Liver (tissue), 8 donors: ENCODE measurements at regions not wholly inside any gene's neighbourhood (a gene's known extent, or its start where the extent isn't known, plus 50 kb on each side); places are given as distances from the start of the nearest gene placed in this dataset.

Source experiments
- DNase-seq: peaks from one replicate; pipeline ENCODE4 v3.0.0-alpha.2; 2017; ENCODE audit warnings: low spot score
- H3K27ac ChIP-seq, 2 donors: one replicate each; pipeline ENCODE4 v1.7.0; 2013; ENCODE audit warnings: inconsistent platforms in 2 of 2, low read length in 2 of 2, control low read depth in 1 of 2, low read depth in 1 of 2, mild to moderate bottlenecking in 1 of 2
- H3K27me3 ChIP-seq, 4 donors: one replicate each; pipeline versions ENCODE4 v1.6.1 to v1.7.0; 2013; ENCODE audit warnings: low read length in 3 of 4, inconsistent platforms in 1 of 4, mild to moderate bottlenecking in 1 of 4, moderate library complexity in 1 of 4; ENCODE audit not compliant: control insufficient read depth in 4 of 4, insufficient read depth in 4 of 4
- H3K36me3 ChIP-seq, 4 donors: one replicate each; pipeline versions ENCODE4 v1.6.1 to v1.7.0; 2013; ENCODE audit warnings: low read length in 3 of 4, mild to moderate bottlenecking in 3 of 4, low read depth in 1 of 4, moderate library complexity in 1 of 4; ENCODE audit not compliant: control insufficient read depth in 4 of 4, insufficient read depth in 3 of 4
- H3K4me1 ChIP-seq, 4 donors: one replicate each; pipeline versions ENCODE4 v1.6.1 to v1.7.0; 2013; ENCODE audit warnings: low read length in 3 of 4, mild to moderate bottlenecking in 3 of 4, moderate library complexity in 1 of 4; ENCODE audit not compliant: control insufficient read depth in 4 of 4, insufficient read depth in 4 of 4
- H3K4me3 ChIP-seq, 3 donors: one replicate each; pipeline versions ENCODE4 v1.6.1 to v1.7.0; 2013; ENCODE audit warnings: low read length in 3 of 3, control low read depth in 1 of 3, low read depth in 1 of 3, mild to moderate bottlenecking in 1 of 3
- H3K9ac ChIP-seq, 2 donors: one replicate each; pipeline ENCODE4 v1.7.0; 2013; ENCODE audit warnings: low read length in 2 of 2, mild to moderate bottlenecking in 2 of 2, moderate library complexity in 2 of 2, control low read depth in 1 of 2, low read depth in 1 of 2
- H3K9me3 ChIP-seq, 4 donors: one replicate each; pipeline versions ENCODE4 v1.6.1 to v1.7.0; 2013; ENCODE audit warnings: low read length in 3 of 4; ENCODE audit not compliant: control insufficient read depth in 4 of 4
- ATF3 ChIP-seq: IDR thresholded peaks from 2 replicates; pipeline ENCODE4 v1.6.1; 2016; ENCODE audit warnings: antibody characterized with exemption
- CTCF ChIP-seq: fragments of 150-350 bp; IDR thresholded peaks from 2 replicates; pipeline ENCODE4 v1.5.1; 2017; ENCODE audit warnings: improper control_type of control experiment, low read depth, low read length; ENCODE audit not compliant: missing input control
- EGR1 ChIP-seq, 2 donors: IDR thresholded peaks; 2 replicates each; pipeline ENCODE4 v1.6.1; 2016 to 2018; ENCODE audit warnings: antibody characterized with exemption in 2 of 2, low read depth in 2 of 2
- FOXA1 ChIP-seq: IDR thresholded peaks from 2 replicates; pipeline ENCODE4 v1.6.1; 2016; ENCODE audit warnings: antibody characterized with exemption
- FOXA2 ChIP-seq: IDR thresholded peaks from 2 replicates; pipeline ENCODE4 v1.6.1; 2016; ENCODE audit warnings: antibody characterized with exemption
- GABPA ChIP-seq, 2 donors: IDR thresholded peaks in 1 of 2; conservative IDR thresholded peaks in 1 of 2; 2 replicates each; pipeline ENCODE4 v1.6.1; 2016; ENCODE audit warnings: antibody characterized with exemption in 2 of 2, mild to moderate bottlenecking in 1 of 2, moderate library complexity in 1 of 2
- HNF4A ChIP-seq, 2 donors: conservative IDR thresholded peaks; 2 replicates each; pipeline ENCODE4 v1.6.1; 2016; ENCODE audit warnings: antibody characterized with exemption in 2 of 2, mild to moderate bottlenecking in 2 of 2
- JUND ChIP-seq, 2 donors: IDR thresholded peaks; 2 replicates each; pipeline ENCODE4 v1.6.1; 2016; ENCODE audit warnings: antibody characterized with exemption in 2 of 2
- MAX ChIP-seq: IDR thresholded peaks from 2 replicates; pipeline ENCODE4 v1.6.1; 2016; ENCODE audit warnings: antibody characterized with exemption
- NR2F2 ChIP-seq: IDR thresholded peaks from 2 replicates; pipeline ENCODE4 v1.6.1; 2016; ENCODE audit warnings: antibody characterized with exemption
- REST ChIP-seq: IDR thresholded peaks from 2 replicates; pipeline ENCODE4 v1.6.1; 2016; ENCODE audit warnings: antibody characterized with exemption, mild to moderate bottlenecking
- RXRA ChIP-seq, 2 donors: IDR thresholded peaks; 2 replicates each; pipeline ENCODE4 v1.6.1; 2017 to 2018; ENCODE audit warnings: antibody characterized with exemption in 2 of 2, mild to moderate bottlenecking in 1 of 2
- TAF1 ChIP-seq: conservative IDR thresholded peaks from 2 replicates; pipeline ENCODE4 v1.6.1; 2016; ENCODE audit warnings: antibody characterized with exemption, mild to moderate bottlenecking
- YY1 ChIP-seq: IDR thresholded peaks from 2 replicates; pipeline ENCODE4 v1.6.1; 2016; ENCODE audit warnings: antibody characterized with exemption, mild to moderate bottlenecking
- ZBTB33 ChIP-seq: IDR thresholded peaks from 2 replicates; pipeline ENCODE4 v1.6.1; 2016; ENCODE audit warnings: antibody characterized with exemption
- WGBS: extraction: QIAGEN DNeasy Blood & Tissue Kit; methylation state at CpG from one replicate; pipeline ENCODE4 v1.1.7; 2013; 5-methylcytosine and 5-hydroxymethylcytosine counted together
- donor health status: healthy.
- donor health status: healthy.
- donor health status: healthy.
- donor health status: healthy.
- donor health status: healthy.

GRCh38 chr1:17949511-17949910 lies 158.1 kb upstream of the IGSF21 start:
- 56% methylated on average over 8 of the region's 8 CpGs for whole genome bisulfite sequencing
- Histone ChIP-seq H3K4me1 (no peaks in the 10 kb centered on the region), H3K9me3 (no peaks in the 10 kb centered on the region), H3K4me3 (no peak overlapping the region), H3K27me3 (peaks cover 0 to 8% (median under 1%) of the 10 kb centered on the region in 4 donors), H3K9ac (no peak overlapping the region), H3K36me3 (no peaks in the 10 kb centered on the region), H3K27ac (no peak overlapping the region)
- TF ChIP-seq REST (no peak), CTCF (no peak), YY1 (no peak), TAF1 (no peak), EGR1 (IDR thresholded peaks at IDR 0.05; ENCODE audit: low read depth in 2 of 2) (no peak), JUND (IDR thresholded peaks at IDR 0.05) (no peak), ATF3 (no peak), HNF4A (conservative IDR thresholded peaks at IDR 0.05) (no peak), GABPA (IDR thresholded peaks at IDR 0.05 in 1 of 2, conservative IDR thresholded peaks at IDR 0.05 in 1 of 2) (no peak)
- no peak for DNase-seq

- peaks cover 0 to 6% (median under 1%) of the 10 kb centered on the region in 4 donors for H3K27me3 ChIP-seq
- H3K4me1 ChIP-seq = no peaks in the 10 kb centered on the region
- H3K36me3 ChIP-seq = no peaks in the 10 kb centered on the region
- no peak for DNase-seq
- H3K9me3 ChIP-seq = no peaks in the 10 kb centered on the region
- WGBS = 66% methylated on average over 12 of the region's 12 CpGs
- no peak overlapping the region for H3K4me3 ChIP-seq
- no peak for TF ChIP-seq HNF4A (conservative IDR thresholded peaks at IDR 0.05)
- TF ChIP-seq MAX = no peak
- TF ChIP-seq ATF3 = no peak
- no peak for TF ChIP-seq CTCF
- no peak for TF ChIP-seq FOXA2
- TF ChIP-seq ZBTB33 = no peak
- no peak for TF ChIP-seq FOXA1
- no peak for TF ChIP-seq YY1
- TF ChIP-seq REST = no peak
- no peak for TF ChIP-seq NR2F2
- TF ChIP-seq RXRA (IDR thresholded peaks at IDR 0.05) = no peak
- TF ChIP-seq GABPA (IDR thresholded peaks at IDR 0.05 in 1 of 2, conservative IDR thresholded peaks at IDR 0.05 in 1 of 2) = no peak
- H3K9ac ChIP-seq = no peak overlapping the region
- no peak overlapping the region for H3K27ac ChIP-seq
Measured at GRCh38 chr1:17950728-17951127, 156.9 kb upstream of the IGSF21 start.
